ENCODE measurements at regions not wholly inside any gene's neighbourhood (a gene's known extent, or its start where the extent isn't known, plus 50 kb on each side); places are given as distances from the start of the nearest gene placed in this dataset.
"Not testable (repeated sequence)": the region's sequence is repeated elsewhere in the genome, so short reads cannot be mapped to it uniquely, and the experiment has no call there.

- intact Hi-C loops (cut with DNase I); DNase-seq (ENCODE audit: low spot score): not testable (repeated sequence)
Measured at GRCh38 chr9:64813072-64813471, 471.9 kb downstream of the FOXD4L5 start.

GRCh38 chr9:64778667-64779066, 506.3 kb downstream of the FOXD4L5 start:
- DNase-seq (ENCODE audit: low spot score); intact Hi-C loops (cut with DNase I): not testable (repeated sequence)

- intact Hi-C loops (cut with DNase I); DNase-seq (ENCODE audit: low spot score): not testable (repeated sequence)
Measured at GRCh38 chr9:64776269-64776668, 508.7 kb downstream of the FOXD4L5 start.

GRCh38 chr9:64774813-64775793, 509.9 kb downstream of the FOXD4L5 start:
- intact Hi-C loops (cut with DNase I), result not testable (repeated sequence)
- DNase-seq (ENCODE audit: low spot score), result peak; percentile 10

- intact Hi-C loops (cut with DNase I), result not testable (repeated sequence)
Measured at GRCh38 chr9:64774004-64774812, 510.8 kb downstream of the FOXD4L5 start.

GRCh38 chr9:64773491-64773931, 511.5 kb downstream of the FOXD4L5 start:
- peak; percentile 15 for DNase-seq (ENCODE audit: low spot score)

More at GRCh38 chr9:64774004-64774812, 510.8 kb downstream of the FOXD4L5 start:
- DNase-seq (ENCODE audit: low spot score), result not testable (repeated sequence)

GRCh38 chr9:64772751-64773331, 512.2 kb downstream of the FOXD4L5 start:
- not testable (repeated sequence) for DNase-seq (ENCODE audit: low spot score)

More at GRCh38 chr9:64773491-64773931, 511.5 kb downstream of the FOXD4L5 start:
- intact Hi-C loops (cut with DNase I), result no loop called here

GRCh38 chr9:64772123-64772736, 512.8 kb downstream of the FOXD4L5 start:
- intact Hi-C loops (cut with DNase I); DNase-seq (ENCODE audit: low spot score): not testable (repeated sequence)

More at GRCh38 chr9:64772751-64773331, 512.2 kb downstream of the FOXD4L5 start:
- intact Hi-C loops (cut with DNase I), result not testable (repeated sequence)

All from cardiac septum (tissue), 1 donor.